ENCODE measurements at regions not wholly inside any gene's neighbourhood (a gene's known extent, or its start where the extent isn't known, plus 50 kb on each side); places are given as distances from the start of the nearest gene placed in this dataset.

DNA sequence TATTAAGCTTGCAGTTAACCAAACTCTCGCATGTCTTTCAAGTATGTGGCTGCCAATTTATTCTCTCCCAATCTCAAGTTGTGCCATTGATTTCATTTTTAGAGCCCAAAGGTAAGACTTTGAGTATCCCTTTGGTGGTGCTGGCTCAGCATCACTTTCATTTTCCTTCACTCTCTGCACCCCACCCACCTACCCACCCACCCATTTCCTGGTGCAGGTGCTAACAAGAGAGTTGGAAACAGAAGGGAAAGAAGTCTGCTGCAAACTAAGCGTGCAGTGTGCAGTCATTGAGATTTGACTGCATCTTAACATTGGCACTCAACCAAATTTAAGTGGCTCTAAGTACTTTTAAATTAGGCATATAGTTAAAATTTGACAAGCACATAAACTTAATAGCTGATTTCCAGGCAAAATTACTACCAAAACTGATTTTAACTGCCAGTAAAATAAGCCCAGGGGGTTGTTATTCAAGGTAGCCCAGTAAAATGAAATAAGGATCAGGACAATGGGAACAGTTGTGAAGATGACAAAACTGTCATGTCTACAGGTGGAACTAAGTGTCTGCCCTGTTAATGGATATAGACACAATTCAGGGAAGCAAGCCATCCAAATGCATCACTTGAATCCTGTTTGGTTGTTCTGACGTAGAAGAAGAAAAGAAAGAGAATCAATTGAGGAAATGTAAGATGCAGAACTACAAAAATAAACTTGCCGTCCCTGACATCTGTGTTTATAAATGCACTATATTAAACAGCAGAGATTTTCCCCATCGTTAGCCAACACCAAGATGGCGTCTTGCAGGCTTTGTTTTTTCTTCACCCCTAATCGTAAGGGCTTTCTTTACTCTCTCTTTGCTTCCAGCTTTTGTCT lies 184.2 kb downstream of the KDR start:
- ChIA-PET CTCF (no interaction called here), POLR2A (no interaction called here)
- in situ Hi-C loops (cut with HindIII; ENCODE audit: low pct_unique_long_range_greater_than_20kb, low sequenced_read_pairs) = no loop called here
- TF ChIP-seq, protein P1, sequence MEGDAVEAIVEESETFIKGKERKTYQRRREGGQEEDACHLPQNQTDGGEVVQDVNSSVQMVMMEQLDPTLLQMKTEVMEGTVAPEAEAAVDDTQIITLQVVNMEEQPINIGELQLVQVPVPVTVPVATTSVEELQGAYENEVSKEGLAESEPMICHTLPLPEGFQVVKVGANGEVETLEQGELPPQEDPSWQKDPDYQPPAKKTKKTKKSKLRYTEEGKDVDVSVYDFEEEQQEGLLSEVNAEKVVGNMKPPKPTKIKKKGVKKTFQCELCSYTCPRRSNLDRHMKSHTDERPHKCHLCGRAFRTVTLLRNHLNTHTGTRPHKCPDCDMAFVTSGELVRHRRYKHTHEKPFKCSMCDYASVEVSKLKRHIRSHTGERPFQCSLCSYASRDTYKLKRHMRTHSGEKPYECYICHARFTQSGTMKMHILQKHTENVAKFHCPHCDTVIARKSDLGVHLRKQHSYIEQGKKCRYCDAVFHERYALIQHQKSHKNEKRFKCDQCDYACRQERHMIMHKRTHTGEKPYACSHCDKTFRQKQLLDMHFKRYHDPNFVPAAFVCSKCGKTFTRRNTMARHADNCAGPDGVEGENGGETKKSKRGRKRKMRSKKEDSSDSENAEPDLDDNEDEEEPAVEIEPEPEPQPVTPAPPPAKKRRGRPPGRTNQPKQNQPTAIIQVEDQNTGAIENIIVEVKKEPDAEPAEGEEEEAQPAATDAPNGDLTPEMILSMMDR (IDR thresholded peaks at IDR 0.05) = no peak
- TF ChIP-seq TCF7L2 (IDR thresholded peaks at IDR 0.05; ENCODE audit: low read depth, low read length) (no peak), POLR2AphosphoS5 (IDR thresholded peaks at IDR 0.05; ENCODE audit: low read depth, low read length) (no peak), SIN3A (IDR thresholded peaks at IDR 0.05; ENCODE audit: borderline replicate concordance, insufficient read depth, low read depth, low read length) (no peak)
- TF ChIP-seq, protein P2, sequence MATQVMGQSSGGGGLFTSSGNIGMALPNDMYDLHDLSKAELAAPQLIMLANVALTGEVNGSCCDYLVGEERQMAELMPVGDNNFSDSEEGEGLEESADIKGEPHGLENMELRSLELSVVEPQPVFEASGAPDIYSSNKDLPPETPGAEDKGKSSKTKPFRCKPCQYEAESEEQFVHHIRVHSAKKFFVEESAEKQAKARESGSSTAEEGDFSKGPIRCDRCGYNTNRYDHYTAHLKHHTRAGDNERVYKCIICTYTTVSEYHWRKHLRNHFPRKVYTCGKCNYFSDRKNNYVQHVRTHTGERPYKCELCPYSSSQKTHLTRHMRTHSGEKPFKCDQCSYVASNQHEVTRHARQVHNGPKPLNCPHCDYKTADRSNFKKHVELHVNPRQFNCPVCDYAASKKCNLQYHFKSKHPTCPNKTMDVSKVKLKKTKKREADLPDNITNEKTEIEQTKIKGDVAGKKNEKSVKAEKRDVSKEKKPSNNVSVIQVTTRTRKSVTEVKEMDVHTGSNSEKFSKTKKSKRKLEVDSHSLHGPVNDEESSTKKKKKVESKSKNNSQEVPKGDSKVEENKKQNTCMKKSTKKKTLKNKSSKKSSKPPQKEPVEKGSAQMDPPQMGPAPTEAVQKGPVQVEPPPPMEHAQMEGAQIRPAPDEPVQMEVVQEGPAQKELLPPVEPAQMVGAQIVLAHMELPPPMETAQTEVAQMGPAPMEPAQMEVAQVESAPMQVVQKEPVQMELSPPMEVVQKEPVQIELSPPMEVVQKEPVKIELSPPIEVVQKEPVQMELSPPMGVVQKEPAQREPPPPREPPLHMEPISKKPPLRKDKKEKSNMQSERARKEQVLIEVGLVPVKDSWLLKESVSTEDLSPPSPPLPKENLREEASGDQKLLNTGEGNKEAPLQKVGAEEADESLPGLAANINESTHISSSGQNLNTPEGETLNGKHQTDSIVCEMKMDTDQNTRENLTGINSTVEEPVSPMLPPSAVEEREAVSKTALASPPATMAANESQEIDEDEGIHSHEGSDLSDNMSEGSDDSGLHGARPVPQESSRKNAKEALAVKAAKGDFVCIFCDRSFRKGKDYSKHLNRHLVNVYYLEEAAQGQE (IDR thresholded peaks at IDR 0.05; ENCODE audit: insufficient read depth in 1 of 2, low read depth in 2 of 2, low read length in 1 of 2) = no peak
- H3K9me3 ChIP-seq (ENCODE audit: control insufficient read depth, insufficient read depth, low read depth, low read length) = no peaks in the 10 kb centered on the region
- H3K4me3 ChIP-seq (ENCODE audit: low read depth in 2 of 2, low read length in 2 of 2) = no peak overlapping the region
- intact Hi-C loops (cut with micrococcal nuclease; ENCODE audit: unreplicated experiment) = no loop called here
- BruUV-seq (replicated peaks) = no TSS peak
- H3K27me3 ChIP-seq (ENCODE audit: control insufficient read depth, insufficient read depth, low read length) = no peaks in the 10 kb centered on the region
- DNase-seq (ENCODE audit: low read depth, low spot score) (no peak), ATAC-seq (no peak)
- H3K27ac ChIP-seq (ENCODE audit: low read length) = no peak overlapping the region
- H3K36me3 ChIP-seq (ENCODE audit: control insufficient read depth, insufficient read depth, low read length) = no peaks in the 10 kb centered on the region
- no peaks in the 10 kb centered on the region for H3K4me1 ChIP-seq (ENCODE audit: control insufficient read depth, insufficient read depth, low read length)

DNA sequence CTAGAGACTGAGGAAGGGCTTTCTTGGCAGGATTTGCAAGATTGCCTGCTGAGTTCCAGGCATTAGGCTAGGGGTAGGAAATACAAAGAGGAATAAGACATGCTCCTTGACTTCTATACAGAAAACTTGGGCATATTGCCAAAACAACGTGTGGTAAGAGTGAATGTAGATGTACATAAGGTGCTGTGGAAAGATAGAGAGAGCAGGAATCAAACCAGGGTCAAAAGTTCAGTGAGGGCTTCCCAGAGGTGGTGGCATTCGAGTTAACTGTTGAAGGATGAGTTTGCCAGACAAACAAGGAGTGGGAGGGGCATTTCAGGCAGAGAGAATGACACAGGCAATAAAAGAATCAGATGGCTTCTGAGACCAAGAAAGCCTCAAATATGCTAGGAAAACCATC lies 187.9 kb downstream of the KDR start:
- H3K36me3 ChIP-seq (ENCODE audit: control insufficient read depth, insufficient read depth, low read length) = no peaks in the 10 kb centered on the region
- H3K27me3 ChIP-seq (ENCODE audit: control insufficient read depth, insufficient read depth, low read length) = no peaks in the 10 kb centered on the region
- CTCF ChIA-PET = no interaction called here
- POLR2A ChIA-PET = no interaction called here
- intact Hi-C loops (cut with micrococcal nuclease; ENCODE audit: unreplicated experiment) = no loop called here
- H3K27ac ChIP-seq (ENCODE audit: low read length) = no peak overlapping the region
- TF ChIP-seq SIN3A (IDR thresholded peaks at IDR 0.05; ENCODE audit: borderline replicate concordance, insufficient read depth, low read depth, low read length) (no peak), TCF7L2 (IDR thresholded peaks at IDR 0.05; ENCODE audit: low read depth, low read length) (no peak), POLR2AphosphoS5 (IDR thresholded peaks at IDR 0.05; ENCODE audit: low read depth, low read length) (no peak)
- TF ChIP-seq, protein P2 (IDR thresholded peaks at IDR 0.05; ENCODE audit: insufficient read depth in 1 of 2, low read depth in 2 of 2, low read length in 1 of 2) = no peak
- TF ChIP-seq, protein P1 (IDR thresholded peaks at IDR 0.05) = no peak
- no peak overlapping the region for H3K4me3 ChIP-seq (ENCODE audit: low read depth in 2 of 2, low read length in 2 of 2)
- no peak for DNase-seq (ENCODE audit: low read depth, low spot score)
- no TSS peak for BruUV-seq (replicated peaks)
- H3K9me3 ChIP-seq (ENCODE audit: control insufficient read depth, insufficient read depth, low read depth, low read length) = no peaks in the 10 kb centered on the region
- in situ Hi-C loops (cut with HindIII; ENCODE audit: low pct_unique_long_range_greater_than_20kb, low sequenced_read_pairs) = no loop called here
- ATAC-seq = no peak
- no peaks in the 10 kb centered on the region for H3K4me1 ChIP-seq (ENCODE audit: control insufficient read depth, insufficient read depth, low read length)

All from Panc1 (cell line).